ENCODE measurements at regions not wholly inside any gene's neighbourhood (a gene's known extent, or its start where the extent isn't known, plus 50 kb on each side); places are given as distances from the start of the nearest gene placed in this dataset.

GRCh38 chr5:77935506-77936364 is 159.6 kb upstream of the TBCA start:
- peak; percentile 52; the same call in 2 of the 3 replicates for ATAC-seq
- Histone ChIP-seq H3K4me3 (no peak overlapping the region), H2AFZ (ENCODE audit: low read depth, low read length) (no peak overlapping the region), H3K36me3 (ENCODE audit: control insufficient read depth, insufficient read depth, low read length) (no peaks in the 10 kb centered on the region), H4K20me1 (replicated peaks; ENCODE audit: control insufficient read depth, insufficient read depth, low read length) (no peaks in the 10 kb centered on the region), H3K9me1 (ENCODE audit: control insufficient read depth, insufficient read depth, low read length) (no peaks in the 10 kb centered on the region), H3K27me3 (ENCODE audit: control insufficient read depth in 2 of 2, insufficient read depth in 2 of 2, low read length in 2 of 2) (peaks cover 5 to 22% of the 10 kb centered on the region in 2 experiments; a peak in 3 of 5 replicates), H3K4me2 (ENCODE audit: insufficient read depth, low read length) (no peak overlapping the region), H3K4me1 (replicated peaks in 1 of 2; ENCODE audit: control insufficient read depth in 2 of 2, insufficient read depth in 2 of 2, low read length in 2 of 2) (no peaks in the 10 kb centered on the region; a peak in 1 of 5 replicates), H3K79me2 (ENCODE audit: control insufficient read depth, insufficient read depth, low read length) (no peaks in the 10 kb centered on the region), H3K27ac (ENCODE audit: extremely low read depth, low read depth, low read length) (no peak overlapping the region), H3K9ac (ENCODE audit: insufficient read depth in 1 of 2, low read depth in 2 of 2, low read length in 2 of 2) (no peak overlapping the region), H3K9me3 (replicated peaks; ENCODE audit: control insufficient read depth, insufficient read depth, low read depth, low read length) (no peaks in the 10 kb centered on the region)
- no peak for FAIRE-seq
- intact Hi-C loops (cut with micrococcal nuclease), result no loop called here
- CTCF ChIA-PET (ENCODE audit: low intra/inter-chr PET ratio), result no interaction called here
- POLR2A ChIA-PET, result interaction anchor here (0.7 kb wide), 1 partner anchor 32 kb away, joined by 3 read pairs; no protein-coding TSS in a partner anchor
- BruUV-seq (replicated peaks), result no TSS peak
- in situ Hi-C loops (cut with MboI), result no loop called here
- no peak for DNase-seq (ENCODE audit: extremely low read depth in 1 of 4, low spot score in 3 of 4)
- 16% methylated on average over 11 of the region's 11 CpGs for WGBS (ENCODE audit: insufficient coverage, low coverage, missing lambda C conversion rate)
- TF ChIP-seq STAG1 (CRISPR knock-in tag; IDR thresholded peaks at IDR 0.05; ENCODE audit: borderline replicate concordance) (no peak), L3MBTL2 (IDR thresholded peaks at IDR 0.05) (no peak), MAFK (IDR thresholded peaks at IDR 0.05; ENCODE audit: low read length) (no peak), ATF4 (CRISPR knock-in tag; IDR thresholded peaks at IDR 0.05) (peak; percentile 72), DACH1 (IDR thresholded peaks at IDR 0.05; ENCODE audit: partially characterized antibody) (no peak), BCOR (IDR thresholded peaks at IDR 0.05) (no peak), ZNF263 (CRISPR knock-in tag; IDR thresholded peaks at IDR 0.05; ENCODE audit: borderline replicate concordance) (no peak), ZBTB8A (IDR thresholded peaks at IDR 0.05; ENCODE audit: partially characterized antibody) (no peak), HIVEP1 (CRISPR knock-in tag; IDR thresholded peaks at IDR 0.05) (no peak), SMAD4 (CRISPR knock-in tag; conservative IDR thresholded peaks at IDR 0.05) (0 out of 2 replicates have a peak, but pooled peaks have one; percentile 52), ARID4B (CRISPR knock-in tag; IDR thresholded peaks at IDR 0.05) (no peak), ZNF395 (CRISPR knock-in tag; IDR thresholded peaks at IDR 0.05) (peak; percentile 60), ZNF583 (CRISPR knock-in tag; IDR thresholded peaks at IDR 0.05) (no peak), ZNF175 (CRISPR knock-in tag; IDR thresholded peaks at IDR 0.05; ENCODE audit: low read depth) (0 out of 2 replicates have a peak, but pooled peaks have one; percentile 61), MAX (CRISPR knock-in tag; IDR thresholded peaks at IDR 0.05) (no peak)
